ENCODE measurements at regions not wholly inside any gene's neighbourhood (a gene's known extent, or its start where the extent isn't known, plus 50 kb on each side); places are given as distances from the start of the nearest gene placed in this dataset.

GRCh38 chr5:81899123-81899522, 72.7 kb upstream of the ATG10 start:
- Mint-ChIP-seq H3K27ac (no peak overlapping the region), H3K9me3 (peaks cover 37% of the 10 kb centered on the region), H3K4me1 (peaks cover 10% of the 10 kb centered on the region), H3K36me3 (peaks cover 28% of the 10 kb centered on the region), H3K27me3 (ENCODE audit: low read depth) (no peaks in the 10 kb centered on the region; the same call in 1 of the 2 replicates), H3K4me3 (no peak overlapping the region)
- DNase-seq (ENCODE audit: low spot score) (no peak), ATAC-seq (no peak)
- TF ChIP-seq ELF4 (CRISPR knock-in tag; IDR thresholded peaks at IDR 0.05; ENCODE audit: low read depth) (no peak), PRRX2 (CRISPR knock-in tag; IDR thresholded peaks at IDR 0.05) (no peak), ZNF219 (CRISPR knock-in tag; IDR thresholded peaks at IDR 0.05; ENCODE audit: borderline replicate concordance) (no peak), ZNF232 (CRISPR knock-in tag; IDR thresholded peaks at IDR 0.05) (no peak)
- CTCF ChIA-PET, result no interaction called here
- POLR2A ChIA-PET, result no interaction called here

- Mint-ChIP-seq H3K4me3 (no peak overlapping the region), H3K27ac (no peak overlapping the region), H3K27me3 (ENCODE audit: low read depth) (no peaks in the 10 kb centered on the region; the same call in 1 of the 2 replicates), H3K36me3 (peaks cover 28% of the 10 kb centered on the region), H3K9me3 (peaks cover 37% of the 10 kb centered on the region), H3K4me1 (peaks cover 10% of the 10 kb centered on the region)
- ChIA-PET POLR2A (no interaction called here), CTCF (no interaction called here)
- no peak for DNase-seq (ENCODE audit: low spot score)
- ATAC-seq, result no peak
- TF ChIP-seq ZNF425 (CRISPR knock-in tag; conservative IDR thresholded peaks at IDR 0.05) (no peak), TEAD1 (CRISPR knock-in tag; IDR thresholded peaks at IDR 0.05) (no peak), ERG (CRISPR knock-in tag; IDR thresholded peaks at IDR 0.05) (no peak), EMX1 (CRISPR knock-in tag; IDR thresholded peaks at IDR 0.05) (no peak), PRRX2 (CRISPR knock-in tag; IDR thresholded peaks at IDR 0.05) (no peak), ZNF263 (CRISPR knock-in tag; IDR thresholded peaks at IDR 0.05; ENCODE audit: low read depth) (no peak), GRHL2 (CRISPR knock-in tag; IDR thresholded peaks at IDR 0.05; ENCODE audit: insufficient replicate concordance, severe bottlenecking) (no peak), NFE2L1 (CRISPR knock-in tag; IDR thresholded peaks at IDR 0.05) (no peak), CREM (CRISPR knock-in tag; IDR thresholded peaks at IDR 0.05) (no peak), ZNF671 (CRISPR knock-in tag; IDR thresholded peaks at IDR 0.05) (no peak), ZNF317 (CRISPR knock-in tag; IDR thresholded peaks at IDR 0.05; ENCODE audit: borderline replicate concordance, low read depth) (no peak)
- TF ChIP-seq, protein P1, sequence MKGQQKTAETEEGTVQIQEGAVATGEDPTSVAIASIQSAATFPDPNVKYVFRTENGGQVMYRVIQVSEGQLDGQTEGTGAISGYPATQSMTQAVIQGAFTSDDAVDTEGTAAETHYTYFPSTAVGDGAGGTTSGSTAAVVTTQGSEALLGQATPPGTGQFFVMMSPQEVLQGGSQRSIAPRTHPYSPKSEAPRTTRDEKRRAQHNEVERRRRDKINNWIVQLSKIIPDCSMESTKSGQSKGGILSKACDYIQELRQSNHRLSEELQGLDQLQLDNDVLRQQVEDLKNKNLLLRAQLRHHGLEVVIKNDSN (CRISPR knock-in tag; IDR thresholded peaks at IDR 0.05), result no peak
- TF ChIP-seq, protein P2, sequence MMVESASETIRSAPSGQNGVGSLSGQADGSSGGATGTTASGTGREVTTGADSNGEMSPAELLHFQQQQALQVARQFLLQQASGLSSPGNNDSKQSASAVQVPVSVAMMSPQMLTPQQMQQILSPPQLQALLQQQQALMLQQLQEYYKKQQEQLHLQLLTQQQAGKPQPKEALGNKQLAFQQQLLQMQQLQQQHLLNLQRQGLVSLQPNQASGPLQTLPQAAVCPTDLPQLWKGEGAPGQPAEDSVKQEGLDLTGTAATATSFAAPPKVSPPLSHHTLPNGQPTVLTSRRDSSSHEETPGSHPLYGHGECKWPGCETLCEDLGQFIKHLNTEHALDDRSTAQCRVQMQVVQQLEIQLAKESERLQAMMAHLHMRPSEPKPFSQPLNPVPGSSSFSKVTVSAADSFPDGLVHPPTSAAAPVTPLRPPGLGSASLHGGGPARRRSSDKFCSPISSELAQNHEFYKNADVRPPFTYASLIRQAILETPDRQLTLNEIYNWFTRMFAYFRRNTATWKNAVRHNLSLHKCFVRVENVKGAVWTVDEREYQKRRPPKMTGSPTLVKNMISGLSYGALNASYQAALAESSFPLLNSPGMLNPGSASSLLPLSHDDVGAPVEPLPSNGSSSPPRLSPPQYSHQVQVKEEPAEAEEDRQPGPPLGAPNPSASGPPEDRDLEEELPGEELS (CRISPR knock-in tag; IDR thresholded peaks at IDR 0.05), result no peak
- TF ChIP-seq, protein P3, sequence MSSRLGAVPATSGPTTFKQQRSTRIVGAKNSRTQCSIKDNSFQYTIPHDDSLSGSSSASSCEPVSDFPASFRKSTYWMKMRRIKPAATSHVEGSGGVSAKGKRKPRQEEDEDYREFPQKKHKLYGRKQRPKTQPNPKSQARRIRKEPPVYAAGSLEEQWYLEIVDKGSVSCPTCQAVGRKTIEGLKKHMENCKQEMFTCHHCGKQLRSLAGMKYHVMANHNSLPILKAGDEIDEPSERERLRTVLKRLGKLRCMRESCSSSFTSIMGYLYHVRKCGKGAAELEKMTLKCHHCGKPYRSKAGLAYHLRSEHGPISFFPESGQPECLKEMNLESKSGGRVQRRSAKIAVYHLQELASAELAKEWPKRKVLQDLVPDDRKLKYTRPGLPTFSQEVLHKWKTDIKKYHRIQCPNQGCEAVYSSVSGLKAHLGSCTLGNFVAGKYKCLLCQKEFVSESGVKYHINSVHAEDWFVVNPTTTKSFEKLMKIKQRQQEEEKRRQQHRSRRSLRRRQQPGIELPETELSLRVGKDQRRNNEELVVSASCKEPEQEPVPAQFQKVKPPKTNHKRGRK (CRISPR knock-in tag; IDR thresholded peaks at IDR 0.05; ENCODE audit: borderline replicate concordance), result no peak
- TF ChIP-seq, protein P4, sequence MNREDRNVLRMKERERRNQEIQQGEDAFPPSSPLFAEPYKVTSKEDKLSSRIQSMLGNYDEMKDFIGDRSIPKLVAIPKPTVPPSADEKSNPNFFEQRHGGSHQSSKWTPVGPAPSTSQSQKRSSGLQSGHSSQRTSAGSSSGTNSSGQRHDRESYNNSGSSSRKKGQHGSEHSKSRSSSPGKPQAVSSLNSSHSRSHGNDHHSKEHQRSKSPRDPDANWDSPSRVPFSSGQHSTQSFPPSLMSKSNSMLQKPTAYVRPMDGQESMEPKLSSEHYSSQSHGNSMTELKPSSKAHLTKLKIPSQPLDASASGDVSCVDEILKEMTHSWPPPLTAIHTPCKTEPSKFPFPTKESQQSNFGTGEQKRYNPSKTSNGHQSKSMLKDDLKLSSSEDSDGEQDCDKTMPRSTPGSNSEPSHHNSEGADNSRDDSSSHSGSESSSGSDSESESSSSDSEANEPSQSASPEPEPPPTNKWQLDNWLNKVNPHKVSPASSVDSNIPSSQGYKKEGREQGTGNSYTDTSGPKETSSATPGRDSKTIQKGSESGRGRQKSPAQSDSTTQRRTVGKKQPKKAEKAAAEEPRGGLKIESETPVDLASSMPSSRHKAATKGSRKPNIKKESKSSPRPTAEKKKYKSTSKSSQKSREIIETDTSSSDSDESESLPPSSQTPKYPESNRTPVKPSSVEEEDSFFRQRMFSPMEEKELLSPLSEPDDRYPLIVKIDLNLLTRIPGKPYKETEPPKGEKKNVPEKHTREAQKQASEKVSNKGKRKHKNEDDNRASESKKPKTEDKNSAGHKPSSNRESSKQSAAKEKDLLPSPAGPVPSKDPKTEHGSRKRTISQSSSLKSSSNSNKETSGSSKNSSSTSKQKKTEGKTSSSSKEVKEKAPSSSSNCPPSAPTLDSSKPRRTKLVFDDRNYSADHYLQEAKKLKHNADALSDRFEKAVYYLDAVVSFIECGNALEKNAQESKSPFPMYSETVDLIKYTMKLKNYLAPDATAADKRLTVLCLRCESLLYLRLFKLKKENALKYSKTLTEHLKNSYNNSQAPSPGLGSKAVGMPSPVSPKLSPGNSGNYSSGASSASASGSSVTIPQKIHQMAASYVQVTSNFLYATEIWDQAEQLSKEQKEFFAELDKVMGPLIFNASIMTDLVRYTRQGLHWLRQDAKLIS (CRISPR knock-in tag; IDR thresholded peaks at IDR 0.05; ENCODE audit: borderline replicate concordance), result no peak
- TF ChIP-seq, protein P5, sequence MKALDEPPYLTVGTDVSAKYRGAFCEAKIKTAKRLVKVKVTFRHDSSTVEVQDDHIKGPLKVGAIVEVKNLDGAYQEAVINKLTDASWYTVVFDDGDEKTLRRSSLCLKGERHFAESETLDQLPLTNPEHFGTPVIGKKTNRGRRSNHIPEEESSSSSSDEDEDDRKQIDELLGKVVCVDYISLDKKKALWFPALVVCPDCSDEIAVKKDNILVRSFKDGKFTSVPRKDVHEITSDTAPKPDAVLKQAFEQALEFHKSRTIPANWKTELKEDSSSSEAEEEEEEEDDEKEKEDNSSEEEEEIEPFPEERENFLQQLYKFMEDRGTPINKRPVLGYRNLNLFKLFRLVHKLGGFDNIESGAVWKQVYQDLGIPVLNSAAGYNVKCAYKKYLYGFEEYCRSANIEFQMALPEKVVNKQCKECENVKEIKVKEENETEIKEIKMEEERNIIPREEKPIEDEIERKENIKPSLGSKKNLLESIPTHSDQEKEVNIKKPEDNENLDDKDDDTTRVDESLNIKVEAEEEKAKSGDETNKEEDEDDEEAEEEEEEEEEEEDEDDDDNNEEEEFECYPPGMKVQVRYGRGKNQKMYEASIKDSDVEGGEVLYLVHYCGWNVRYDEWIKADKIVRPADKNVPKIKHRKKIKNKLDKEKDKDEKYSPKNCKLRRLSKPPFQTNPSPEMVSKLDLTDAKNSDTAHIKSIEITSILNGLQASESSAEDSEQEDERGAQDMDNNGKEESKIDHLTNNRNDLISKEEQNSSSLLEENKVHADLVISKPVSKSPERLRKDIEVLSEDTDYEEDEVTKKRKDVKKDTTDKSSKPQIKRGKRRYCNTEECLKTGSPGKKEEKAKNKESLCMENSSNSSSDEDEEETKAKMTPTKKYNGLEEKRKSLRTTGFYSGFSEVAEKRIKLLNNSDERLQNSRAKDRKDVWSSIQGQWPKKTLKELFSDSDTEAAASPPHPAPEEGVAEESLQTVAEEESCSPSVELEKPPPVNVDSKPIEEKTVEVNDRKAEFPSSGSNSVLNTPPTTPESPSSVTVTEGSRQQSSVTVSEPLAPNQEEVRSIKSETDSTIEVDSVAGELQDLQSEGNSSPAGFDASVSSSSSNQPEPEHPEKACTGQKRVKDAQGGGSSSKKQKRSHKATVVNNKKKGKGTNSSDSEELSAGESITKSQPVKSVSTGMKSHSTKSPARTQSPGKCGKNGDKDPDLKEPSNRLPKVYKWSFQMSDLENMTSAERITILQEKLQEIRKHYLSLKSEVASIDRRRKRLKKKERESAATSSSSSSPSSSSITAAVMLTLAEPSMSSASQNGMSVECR (CRISPR knock-in tag; IDR thresholded peaks at IDR 0.05; ENCODE audit: borderline replicate concordance), result no peak
Observed at GRCh38 chr5:81898403-81898802, 73.4 kb upstream of the ATG10 start.

Measured in WTC11 (cell line).